ENCODE measurements at regions not wholly inside any gene's neighbourhood (a gene's known extent, or its start where the extent isn't known, plus 50 kb on each side); places are given as distances from the start of the nearest gene placed in this dataset.

DNA sequence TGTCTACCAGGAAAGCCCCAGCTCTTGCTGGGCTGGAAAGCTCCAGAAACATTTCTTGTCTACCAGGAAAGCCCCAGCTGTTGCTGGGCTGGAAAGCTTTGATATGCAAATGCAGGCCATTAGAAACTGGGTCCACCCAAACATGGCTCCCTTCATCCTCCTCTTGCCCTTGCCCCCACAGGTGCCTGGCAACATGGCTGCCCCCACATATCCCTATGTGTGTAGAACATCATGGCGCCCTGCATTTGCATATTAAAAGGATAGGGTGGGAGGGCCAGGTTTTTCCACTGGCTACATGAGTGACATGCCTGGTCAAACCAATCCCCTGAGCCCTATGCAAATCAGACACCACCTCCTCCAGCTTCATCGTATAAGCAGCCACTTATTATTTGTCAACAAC lies 455.4 kb upstream of the ARGLU1 start:
- DNase-seq (ENCODE audit: extremely low read depth in 1 of 2, low read depth in 1 of 2): no peak

- DNase-seq (ENCODE audit: extremely low read depth in 1 of 2, low read depth in 1 of 2): no peak
Measured at GRCh38 chr13:107020393-107020792, 452.5 kb upstream of the ARGLU1 start.

DNA sequence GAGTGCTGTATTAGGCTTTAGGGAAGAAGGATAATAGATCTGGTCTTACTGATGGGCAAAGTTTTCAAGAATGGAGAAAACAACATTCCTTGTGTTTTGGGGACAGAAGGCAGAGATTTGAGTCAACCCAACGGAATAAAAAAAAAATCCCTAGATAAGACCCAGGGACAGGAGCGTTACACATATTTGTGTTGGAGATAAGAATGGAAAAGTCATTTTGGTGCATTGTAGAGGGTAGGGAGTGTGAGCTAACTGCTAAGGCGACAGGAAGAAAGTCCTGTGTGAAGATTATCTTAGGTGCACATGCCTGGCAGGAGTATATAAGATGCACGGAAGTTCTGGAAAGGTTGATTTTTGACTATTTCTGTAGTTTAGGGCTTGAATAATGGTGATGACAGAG lies 450.3 kb upstream of the ARGLU1 start:
- DNase-seq (ENCODE audit: extremely low read depth in 1 of 2, low read depth in 1 of 2): no peak

DNA sequence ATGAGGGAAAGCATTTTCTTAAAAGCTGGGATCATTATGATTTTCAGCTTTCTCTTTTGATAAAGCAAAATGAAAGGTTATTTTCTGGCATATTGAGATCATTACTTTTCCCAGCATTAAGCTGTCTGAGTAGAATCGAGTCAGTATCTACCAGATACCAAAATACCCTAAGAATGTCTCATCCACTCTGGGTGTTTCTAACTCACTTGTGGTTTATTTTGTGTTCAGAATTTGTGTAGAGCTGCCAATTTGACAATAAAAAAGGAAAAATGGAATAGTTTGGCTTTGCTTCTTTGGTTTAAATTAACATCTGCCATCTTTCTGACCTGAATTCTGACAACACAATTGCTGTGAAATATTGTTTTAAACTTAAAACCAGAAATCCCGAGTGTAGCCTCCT lies 438.7 kb upstream of the ARGLU1 start:
- DNase-seq (ENCODE audit: extremely low read depth in 1 of 2, low read depth in 1 of 2): no peak

DNA sequence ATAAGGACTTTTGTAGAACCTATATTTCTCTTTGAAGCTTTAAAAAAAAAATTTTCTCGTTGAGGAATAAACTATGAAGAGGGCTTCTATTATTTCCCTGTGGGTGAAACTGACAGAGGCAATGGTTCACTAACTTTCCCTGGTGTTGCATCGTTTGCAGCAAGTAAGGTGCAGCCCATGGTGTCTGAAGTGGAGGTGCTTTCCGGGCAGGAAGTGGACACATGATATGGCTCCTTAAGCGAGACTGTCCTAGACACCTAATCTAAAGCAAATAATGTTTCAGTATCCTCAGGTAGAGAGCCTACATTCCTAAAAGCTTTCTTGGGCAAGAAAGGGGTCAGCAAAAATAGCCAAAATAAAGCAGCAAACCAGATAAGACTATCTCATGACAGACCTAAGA lies 437.6 kb upstream of the ARGLU1 start:
- DNase-seq (ENCODE audit: extremely low read depth in 1 of 2, low read depth in 1 of 2): no peak

DNA sequence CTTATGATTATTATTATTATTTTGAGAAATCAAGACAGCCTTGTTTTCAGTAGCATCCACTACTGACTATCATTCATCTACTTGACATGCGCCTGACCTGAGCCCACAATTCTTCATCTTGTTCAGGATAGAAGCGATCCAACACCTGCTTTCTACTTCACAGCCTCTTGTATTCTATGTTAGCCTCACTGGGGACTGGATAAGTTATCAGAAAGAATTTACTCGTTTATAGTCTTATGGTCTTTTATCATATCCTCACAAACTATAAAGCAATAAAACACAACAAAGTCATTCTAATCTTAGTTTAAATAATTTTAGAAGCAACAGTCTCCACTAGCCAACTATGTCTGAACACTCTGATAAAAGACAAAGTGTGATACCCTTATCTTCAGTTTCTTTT lies 436.0 kb upstream of the ARGLU1 start:
- no peak for DNase-seq (ENCODE audit: extremely low read depth in 1 of 2, low read depth in 1 of 2)

GRCh38 chr13:106998664-106999063 lies 430.7 kb upstream of the ARGLU1 start:
- DNase-seq (ENCODE audit: extremely low read depth in 1 of 2, low read depth in 1 of 2): no peak

DNA sequence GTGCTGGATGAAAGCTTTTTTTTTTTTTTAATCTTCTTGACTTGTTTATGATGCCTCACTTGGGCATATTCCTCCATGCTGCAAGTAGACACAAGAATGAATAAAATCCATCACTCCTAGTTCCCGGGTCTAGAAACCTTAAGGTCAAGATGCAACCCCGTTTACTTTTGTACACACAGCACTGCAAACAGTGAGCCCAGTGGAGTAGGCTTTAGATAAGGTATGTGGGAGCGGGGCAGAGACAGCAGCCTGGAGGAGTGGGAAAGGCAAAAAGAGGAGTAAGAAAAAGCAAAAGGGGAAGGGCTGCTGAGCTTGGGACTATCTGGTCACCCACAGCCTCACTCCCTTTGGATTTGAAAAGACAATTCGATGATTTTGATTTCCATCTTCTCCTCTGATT lies 429.8 kb upstream of the ARGLU1 start:
- DNase-seq (ENCODE audit: extremely low read depth in 1 of 2, low read depth in 1 of 2): no peak

- DNase-seq (ENCODE audit: extremely low read depth in 1 of 2, low read depth in 1 of 2): no peak
Measured at GRCh38 chr13:106996867-106997618, 429.1 kb upstream of the ARGLU1 start.

- DNase-seq (ENCODE audit: extremely low read depth in 1 of 2, low read depth in 1 of 2): no peak
Measured at GRCh38 chr13:106990594-106990993, 422.7 kb upstream of the ARGLU1 start.

- DNase-seq (ENCODE audit: extremely low read depth in 1 of 2, low read depth in 1 of 2): no peak
Measured at GRCh38 chr13:106989876-106990275, 421.9 kb upstream of the ARGLU1 start.

- no peak for DNase-seq (ENCODE audit: extremely low read depth in 1 of 2, low read depth in 1 of 2)
Measured at GRCh38 chr13:106987427-106987785, 419.5 kb upstream of the ARGLU1 start.

DNA sequence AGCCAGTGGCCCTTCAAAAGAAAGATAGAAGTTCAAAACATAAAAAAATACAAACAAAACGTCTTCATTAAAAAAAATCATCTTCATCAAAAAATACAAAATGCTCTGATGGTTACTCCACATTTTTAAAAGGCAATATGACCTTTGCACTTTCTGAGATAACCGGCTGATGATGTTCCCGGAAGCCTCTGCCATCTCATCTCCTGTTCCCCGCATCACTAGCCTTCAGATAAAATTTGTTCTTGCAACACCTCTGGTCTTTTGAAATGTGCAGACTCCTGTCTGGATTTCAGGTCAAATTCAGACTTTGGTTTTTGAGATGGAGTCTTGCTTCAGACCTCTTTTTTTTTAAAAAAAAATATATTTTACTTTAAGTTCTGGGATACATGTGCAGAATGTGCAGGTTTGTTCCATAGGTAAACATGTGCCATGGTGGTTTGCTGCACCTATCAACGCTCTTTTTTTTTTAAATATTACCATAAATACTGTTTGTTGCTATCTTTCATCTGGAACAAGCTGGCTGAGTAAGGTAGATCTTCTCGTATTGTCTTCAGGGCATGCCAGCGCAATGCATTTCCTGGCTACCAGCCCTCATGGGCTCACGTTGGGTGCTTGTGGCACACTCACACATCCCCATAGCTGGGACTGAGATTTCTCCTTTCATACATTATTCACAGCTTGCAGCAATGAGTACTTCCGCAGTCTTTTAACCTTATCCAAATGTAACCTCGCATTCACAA lies 418.9 kb upstream of the ARGLU1 start:
- no peak for DNase-seq (ENCODE audit: extremely low read depth in 1 of 2, low read depth in 1 of 2)

GRCh38 chr13:106986033-106986484 lies 418.1 kb upstream of the ARGLU1 start:
- DNase-seq (ENCODE audit: extremely low read depth in 1 of 2, low read depth in 1 of 2): no peak

DNA sequence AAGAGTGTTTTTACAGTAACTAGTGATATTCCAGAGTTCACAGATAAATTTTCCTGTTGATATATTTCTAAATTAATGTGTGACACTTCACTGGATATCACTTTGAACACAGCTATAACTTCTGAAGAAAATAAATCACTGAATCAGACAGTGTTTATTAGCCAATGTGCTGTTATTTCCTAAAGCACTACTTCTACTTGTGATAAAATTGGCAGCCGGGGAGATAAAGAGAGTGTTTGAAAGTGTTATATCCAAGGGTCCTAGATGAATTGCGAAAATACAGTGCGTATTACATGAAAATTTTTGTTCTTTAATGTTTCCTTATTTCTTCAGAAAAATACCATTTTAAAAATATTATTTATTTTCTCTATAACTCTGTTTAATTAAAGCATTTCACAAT lies 417.5 kb upstream of the ARGLU1 start:
- no peak for DNase-seq (ENCODE audit: extremely low read depth in 1 of 2, low read depth in 1 of 2)

DNA sequence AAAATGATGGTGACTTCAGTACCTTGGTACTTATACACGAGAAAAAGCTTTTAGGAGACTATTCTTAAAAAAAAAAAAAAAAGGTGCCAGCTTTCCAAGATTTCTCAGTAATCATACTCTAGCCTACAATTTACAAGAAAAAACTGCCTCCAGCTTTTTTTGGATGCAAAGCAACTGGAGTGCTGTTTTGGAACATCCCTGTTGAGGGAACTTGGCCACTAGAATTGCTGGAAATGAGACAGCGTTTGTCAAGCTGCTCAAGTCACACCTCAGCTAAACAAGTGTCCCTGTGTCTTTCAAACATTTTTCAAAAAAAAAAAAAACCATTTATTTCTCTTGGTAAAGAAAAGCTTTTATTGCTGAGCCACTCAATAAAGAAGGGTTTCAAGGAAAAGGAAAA lies 413.1 kb upstream of the ARGLU1 start:
- no peak for DNase-seq (ENCODE audit: extremely low read depth in 1 of 2, low read depth in 1 of 2)

DNA sequence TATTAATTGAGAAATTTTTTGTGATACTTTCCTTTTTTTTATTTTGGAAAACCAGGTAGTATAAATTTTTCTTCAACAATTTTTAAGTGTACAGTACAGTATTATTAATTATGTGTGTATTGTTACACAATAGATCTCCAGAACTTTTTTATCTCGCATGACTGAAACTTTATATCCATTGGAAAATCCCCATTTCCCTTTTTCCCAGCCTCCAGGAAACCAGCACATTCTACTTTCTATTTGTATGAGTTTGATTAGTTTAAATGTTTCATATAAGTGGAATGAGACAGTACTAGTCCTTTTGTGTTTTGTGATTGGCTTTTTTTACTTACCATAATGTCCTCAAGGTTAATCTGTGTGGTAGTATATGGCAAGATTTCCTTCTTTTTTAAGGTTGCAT lies 399.5 kb upstream of the ARGLU1 start:
- DNase-seq (ENCODE audit: extremely low read depth in 1 of 2, low read depth in 1 of 2): no peak

- no peak for DNase-seq (ENCODE audit: extremely low read depth in 1 of 2, low read depth in 1 of 2)
Measured at GRCh38 chr13:106963151-106963550, 395.2 kb upstream of the ARGLU1 start.

DNA sequence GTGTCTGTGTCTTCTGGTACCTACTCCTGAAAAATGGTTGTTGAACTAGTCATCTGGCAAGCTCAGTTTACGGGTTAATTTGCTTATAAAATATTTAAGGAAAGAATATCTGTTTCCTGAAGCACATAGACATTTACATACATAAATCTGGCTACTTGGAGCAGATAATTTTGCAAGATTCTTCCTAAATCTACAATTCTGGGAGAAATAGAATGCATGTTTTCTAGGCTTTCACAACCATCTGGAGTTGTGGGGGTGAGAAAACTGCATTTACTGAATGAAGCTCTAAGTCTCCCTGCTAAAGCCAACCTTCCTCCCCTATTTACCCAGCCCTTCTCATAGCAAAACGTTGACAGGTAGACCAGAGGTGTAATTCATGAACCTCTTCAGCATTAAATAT lies 393.7 kb upstream of the ARGLU1 start:
- no peak for DNase-seq (ENCODE audit: extremely low read depth in 1 of 2, low read depth in 1 of 2)

GRCh38 chr13:106961216-106961615 lies 393.3 kb upstream of the ARGLU1 start:
- no peak for DNase-seq (ENCODE audit: extremely low read depth in 1 of 2, low read depth in 1 of 2)

GRCh38 chr13:106958621-106959048 lies 390.7 kb upstream of the ARGLU1 start:
- no peak for DNase-seq (ENCODE audit: extremely low read depth in 1 of 2, low read depth in 1 of 2)

DNA sequence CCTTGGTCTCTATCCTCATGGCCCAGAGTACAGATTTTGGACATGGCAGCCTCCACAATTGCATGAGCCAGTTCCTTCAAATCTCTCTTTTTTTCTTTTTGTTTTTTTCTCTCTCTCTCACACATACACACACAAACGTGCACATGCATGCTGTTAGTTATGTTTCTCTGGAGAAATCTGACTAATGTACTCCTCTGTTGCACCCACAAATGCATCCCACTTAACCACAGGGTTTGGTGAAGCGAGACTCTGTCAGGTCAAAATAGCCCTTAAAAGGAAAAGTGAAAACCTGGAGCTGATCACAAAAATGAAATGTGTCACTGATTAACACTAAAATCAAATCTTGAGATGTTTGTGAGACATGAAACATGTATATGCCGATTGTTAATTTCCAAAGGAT lies 374.6 kb upstream of the ARGLU1 start:
- DNase-seq (ENCODE audit: extremely low read depth in 1 of 2, low read depth in 1 of 2): no peak
